ENCODE measurements at regions not wholly inside any gene's neighbourhood (a gene's known extent, or its start where the extent isn't known, plus 50 kb on each side); places are given as distances from the start of the nearest gene placed in this dataset.

- no peak for TF ChIP-seq POLR2AphosphoS5 (IDR thresholded peaks at IDR 0.05)
- no peak for TF ChIP-seq CTCF (IDR thresholded peaks at IDR 0.05)
- no peak for TF ChIP-seq POLR2A (IDR thresholded peaks at IDR 0.05)
- TF ChIP-seq EP300 (IDR thresholded peaks at IDR 0.05) = no peak
Observed at GRCh38 chr5:133749331-133749985, 137.1 kb upstream of the FSTL4 start.

All from gastroesophageal sphincter (tissue), 3 donors.